GM13976 (cell line): ENCODE measurements at regions not wholly inside any gene's neighbourhood (a gene's known extent, or its start where the extent isn't known, plus 50 kb on each side); places are given as distances from the start of the nearest gene placed in this dataset.

ENCODE experiments used
- DNase-seq: peaks from one replicate; pipeline ENCODE4 v3.0.0; 2012; ENCODE audit warnings: low spot score
- CTCF ChIP-seq: IDR thresholded peaks from 2 replicates; pipeline ENCODE4 v1.5.1; 2012; ENCODE audit warnings: borderline replicate concordance, mild to moderate bottlenecking; ENCODE audit not compliant: insufficient read depth; ENCODE audit errors: extremely low read depth, missing control alignments, control extremely low read depth
- in situ Hi-C: fragments of 300-500 bp; cut with MboI; formaldehyde crosslinking; loops from one replicate; pipeline ENCODE4 v1.12.0; 2022; ENCODE audit warnings: low sequenced_read_pairs, mixed read lengths, inconsistent platforms; ENCODE audit not compliant: unreplicated experiment

GRCh38 chr2:63763391-63763941 is 78.2 kb upstream of the UGP2 start:
- no peak for TF ChIP-seq CTCF
- DNase-seq, result no peak
- in situ Hi-C loops, result no loop called here

- no peak for DNase-seq
- in situ Hi-C loops, result no loop called here
- TF ChIP-seq CTCF, result no peak
These were observed 77.1 kb upstream of the UGP2 start for GRCh38 chr2:63764630-63765029.

- no peak for TF ChIP-seq CTCF
- no peak for DNase-seq
- in situ Hi-C loops, result no loop called here
These were observed 76.6 kb upstream of the UGP2 start for GRCh38 chr2:63765117-63765516.

GRCh38 chr2:63767307-63767706 is 74.4 kb upstream of the UGP2 start:
- DNase-seq, result no peak
- TF ChIP-seq CTCF, result no peak
- in situ Hi-C loops, result no loop called here

GRCh38 chr2:63768051-63768450 is 73.6 kb upstream of the UGP2 start:
- TF ChIP-seq CTCF, result no peak
- no peak for DNase-seq
- in situ Hi-C loops, result no loop called here

- TF ChIP-seq CTCF, result no peak
- no peak for DNase-seq
- in situ Hi-C loops, result no loop called here
These were observed 71.8 kb upstream of the UGP2 start for GRCh38 chr2:63769915-63770314.

GRCh38 chr2:63772061-63772460 is 69.6 kb upstream of the UGP2 start:
- DNase-seq, result no peak
- no peak for TF ChIP-seq CTCF
- in situ Hi-C loops, result no loop called here
